Fibroblast of the aortic adventitia (primary cell): ENCODE measurements at regions not wholly inside any gene's neighbourhood (a gene's known extent, or its start where the extent isn't known, plus 50 kb on each side); places are given as distances from the start of the nearest gene placed in this dataset. TPM values are rescaled to one million over a fixed set of nuclear protein-coding genes. Genes with fewer than 3 reads are reported as not detected.

Experiments used
- DNase-seq: peaks from one replicate; pipeline ENCODE4 v3.0.0-alpha.2; 2010; ENCODE audit warnings: low read depth
- H3K4me3 ChIP-seq: 2 replicates; pipeline ENCODE4 v1.5.1; 2011; ENCODE audit warnings: low read depth, mild to moderate bottlenecking, control low read depth, low read length, moderate library complexity
- CTCF ChIP-seq: IDR thresholded peaks from 2 replicates; pipeline ENCODE4 v1.5.1; 2011; ENCODE audit warnings: mild to moderate bottlenecking, low read length, control low read depth, inconsistent platforms; ENCODE audit not compliant: insufficient read depth
- small RNA-seq: library from RNA; depleted of rRNA; stranded (forward); fragments of <200 nt; gene quantifications from one replicate; pipeline ENCODE3, GENCODE V24; 2012

- no peak for DNase-seq
- TF ChIP-seq CTCF: no peak
- no peak overlapping the region for H3K4me3 ChIP-seq
These were observed 67.6 kb upstream of the GPR101 start for GRCh38 chrX:137101273-137101990.

Small RNA genes lying in the stretch of these regions (small RNA-seq; reads per million reads assigned to genes)
- gene AL355309.1: not detected
